ENCODE measurements at regions not wholly inside any gene's neighbourhood (a gene's known extent, or its start where the extent isn't known, plus 50 kb on each side); places are given as distances from the start of the nearest gene placed in this dataset.

DNA sequence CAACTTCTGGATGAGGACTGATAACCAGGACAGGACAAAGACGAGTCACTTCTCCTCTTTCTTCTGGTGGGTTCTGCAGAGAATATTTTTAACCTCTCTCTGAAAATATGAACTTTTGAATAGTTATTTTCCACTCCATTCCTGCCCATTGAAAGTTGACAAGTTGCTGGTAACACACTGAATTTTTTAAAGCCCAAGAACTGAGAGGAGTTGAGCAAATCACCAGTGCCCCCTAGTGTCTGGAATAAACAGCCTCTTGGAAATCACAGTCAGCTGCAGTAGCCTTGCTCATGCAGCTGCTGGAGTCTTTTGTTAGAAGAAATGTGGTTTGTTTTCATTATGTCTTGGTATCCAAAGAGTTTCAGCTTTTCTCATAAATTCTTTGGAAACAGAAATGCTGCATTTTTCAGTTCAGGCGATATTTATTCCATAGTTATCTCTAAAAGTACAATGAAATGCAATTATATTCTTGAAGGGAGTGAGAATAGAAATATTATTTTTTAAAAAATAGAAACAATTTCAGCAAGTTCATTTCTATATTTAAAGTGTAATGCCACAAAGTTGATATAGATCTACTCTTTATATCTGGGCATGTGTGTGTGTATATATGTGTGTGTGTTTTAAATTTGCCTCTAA is 741.0 kb upstream of the CBLB start:
- DNase-seq (ENCODE audit: low read depth, low spot score): peak; percentile 87

DNA sequence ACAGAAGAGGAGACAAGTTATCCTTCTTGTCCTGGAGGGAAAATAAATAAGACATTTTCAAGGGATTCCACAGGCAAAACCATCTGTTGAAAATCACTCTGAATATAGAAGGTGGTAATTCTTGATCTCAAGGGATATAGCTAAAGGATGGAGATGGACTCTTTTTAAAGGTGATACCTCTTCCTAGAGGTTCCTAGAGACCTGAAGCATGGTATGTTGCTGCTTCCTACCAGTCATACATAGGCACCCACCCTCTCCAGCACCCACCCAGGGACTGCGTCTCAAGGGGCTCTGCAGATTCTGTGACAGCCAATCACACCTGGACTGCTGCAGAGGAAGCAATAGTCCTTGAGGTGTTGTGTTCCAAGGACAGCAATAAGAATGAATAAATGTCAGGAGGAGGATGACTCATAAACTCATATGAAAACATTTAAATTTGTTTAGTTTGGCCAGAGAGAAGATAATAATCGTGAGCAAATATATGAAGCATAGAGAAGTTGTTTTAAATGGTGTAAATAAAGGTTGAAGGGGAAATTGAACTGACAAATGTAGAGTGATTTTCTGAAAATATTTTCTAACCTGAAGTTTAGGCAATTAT is 741.6 kb upstream of the CBLB start:
- DNase-seq (ENCODE audit: low read depth, low spot score): no peak

DNA sequence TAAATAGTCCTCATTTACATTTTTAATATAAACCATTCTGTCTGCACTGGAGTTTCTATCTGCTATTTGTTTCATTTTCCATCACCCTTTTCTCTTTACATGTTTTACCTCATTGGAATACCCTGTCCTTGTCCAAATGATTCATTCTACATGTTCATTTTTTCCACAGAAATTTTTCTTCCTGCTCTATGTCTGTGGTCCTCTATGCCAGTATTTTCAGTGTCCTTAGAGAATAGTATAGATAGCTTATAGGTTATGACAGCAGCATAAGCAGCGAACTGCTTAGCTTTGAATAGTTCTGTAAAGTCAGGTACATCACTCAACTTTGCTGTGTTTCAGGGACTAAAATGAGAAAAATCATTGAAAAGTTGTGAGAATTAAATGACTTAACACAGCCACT is 742.3 kb upstream of the CBLB start:
- no peak for DNase-seq (ENCODE audit: low read depth, low spot score)

GRCh38 chr3:106611841-106612240 is 743.0 kb upstream of the CBLB start:
- no peak for DNase-seq (ENCODE audit: low read depth, low spot score)

DNA sequence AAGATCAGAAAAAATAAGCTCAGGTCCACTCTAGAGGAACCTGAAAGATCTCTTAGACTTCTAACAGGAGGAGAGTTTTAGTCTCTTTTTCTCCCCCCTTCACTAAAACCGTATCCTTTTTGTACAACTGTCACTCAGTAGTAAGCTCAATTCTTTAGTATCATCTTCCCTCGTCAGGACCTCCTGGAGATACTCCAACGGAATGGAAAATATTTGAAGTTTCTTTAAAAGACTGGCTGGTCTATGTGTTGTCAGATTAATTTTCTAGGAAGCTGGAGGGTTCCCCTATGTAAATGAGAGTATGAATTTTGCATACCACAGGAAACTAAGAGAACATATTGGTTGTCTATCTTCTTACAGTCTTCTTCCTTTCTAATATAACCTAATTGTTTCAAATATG is 747.7 kb upstream of the CBLB start:
- DNase-seq (ENCODE audit: low read depth, low spot score): no peak

DNA sequence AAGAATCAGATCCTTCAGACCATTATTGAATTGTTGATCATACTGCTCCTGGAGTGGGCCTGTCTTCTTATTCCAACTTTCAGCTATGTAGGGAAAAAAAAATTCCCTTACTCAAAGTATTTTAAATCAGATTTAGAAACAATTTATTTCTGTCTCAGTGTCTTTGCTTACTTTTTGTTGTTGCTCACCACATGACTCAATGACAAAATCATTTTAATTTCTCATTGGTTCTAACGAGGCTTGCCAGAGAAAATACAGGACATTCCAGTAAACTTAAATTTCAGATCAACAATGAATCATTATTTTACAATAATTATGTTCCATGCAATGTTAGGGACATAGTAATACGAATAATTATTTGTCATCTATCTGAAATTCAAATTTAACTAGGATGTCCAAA is 748.5 kb upstream of the CBLB start:
- no peak for DNase-seq (ENCODE audit: low read depth, low spot score)

- DNase-seq (ENCODE audit: low read depth, low spot score): no peak
These were observed 751.8 kb upstream of the CBLB start for GRCh38 chr3:106620646-106621045.

DNA sequence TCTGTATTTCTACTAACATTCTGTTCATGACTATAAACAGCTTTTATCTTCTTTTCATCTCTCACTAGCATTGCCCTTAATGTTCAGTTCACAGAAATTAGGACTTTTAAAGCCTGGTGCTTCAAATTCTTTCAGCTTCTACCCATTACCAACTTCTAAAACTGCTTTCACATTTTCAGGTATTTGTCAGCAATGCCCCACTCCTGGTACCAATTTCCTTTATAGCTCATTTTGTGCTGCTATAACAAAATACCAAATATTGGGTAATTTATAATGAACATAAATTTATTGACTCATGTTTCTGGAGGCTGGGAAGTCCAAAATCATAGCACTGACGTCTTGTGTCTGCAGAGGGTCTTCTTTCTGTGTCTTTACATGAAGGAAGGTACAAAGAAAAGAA is 753.1 kb upstream of the CCDC54 start:
- DNase-seq (ENCODE audit: low read depth, low spot score): no peak

- DNase-seq (ENCODE audit: low read depth, low spot score): no peak
These were observed 748.8 kb upstream of the CCDC54 start for GRCh38 chr3:106628407-106628806.

DNA sequence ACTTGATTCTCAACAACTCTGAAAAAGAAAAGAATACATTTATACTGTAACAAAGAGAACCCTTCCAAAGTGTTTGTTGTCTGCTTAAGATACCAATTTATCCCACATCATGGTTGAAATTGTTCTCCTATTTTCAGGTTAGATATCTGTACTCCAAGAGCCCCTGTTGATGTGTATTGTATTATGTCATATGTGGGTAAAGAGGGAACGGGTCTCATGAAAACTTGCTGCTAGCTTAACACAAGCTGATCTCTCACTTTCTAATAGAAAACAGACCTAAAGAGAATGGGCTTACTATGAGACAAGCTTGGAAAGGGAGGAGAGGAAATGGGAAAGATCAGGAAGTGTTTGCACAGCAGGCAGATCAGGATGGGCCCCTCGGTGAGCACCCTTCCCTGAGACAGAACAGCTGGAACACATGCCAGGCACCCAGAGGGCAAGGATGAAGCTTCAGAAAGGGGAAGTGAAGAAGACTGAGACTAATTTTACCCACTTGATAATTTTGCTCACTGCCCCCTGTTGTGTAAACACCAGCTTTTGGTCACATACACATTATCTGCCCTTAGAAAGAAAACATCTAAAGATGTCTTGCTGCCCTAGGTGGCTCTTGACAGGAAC is 747.9 kb upstream of the CCDC54 start:
- DNase-seq (ENCODE audit: low read depth, low spot score): no peak

DNA sequence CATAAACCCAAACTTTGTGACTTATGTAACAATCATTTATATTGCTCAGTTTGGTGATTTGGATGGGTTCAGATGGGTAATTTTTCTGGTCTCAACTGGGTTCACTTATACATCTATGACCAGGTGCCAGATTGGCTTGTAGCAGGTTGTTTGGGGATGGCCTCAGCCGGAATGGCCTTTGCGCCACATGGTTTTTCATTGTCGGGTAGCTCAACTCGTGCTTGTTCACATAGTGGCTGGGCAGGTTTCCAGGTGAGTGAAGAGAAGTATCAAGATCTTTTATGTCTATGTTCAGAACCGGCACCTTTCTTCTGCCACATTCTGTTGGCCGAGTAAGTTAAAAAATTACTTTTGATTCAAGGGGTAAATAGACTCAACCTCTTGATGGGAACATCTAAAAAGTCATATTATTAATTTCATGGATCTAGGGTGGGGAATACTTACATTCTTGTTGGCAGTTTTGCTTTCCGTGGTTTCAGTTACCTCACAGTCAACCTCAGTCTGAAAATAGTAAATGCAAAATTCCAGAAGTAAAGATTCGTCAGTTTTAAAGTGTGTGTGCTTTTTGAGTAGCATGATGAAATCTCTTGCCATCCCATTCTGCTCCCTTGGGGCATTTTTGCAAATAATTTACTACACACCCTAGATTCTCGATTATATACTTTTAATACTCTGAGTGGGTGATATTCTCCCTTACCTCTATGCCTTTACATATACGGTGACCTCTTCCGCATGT is 745.7 kb upstream of the CCDC54 start:
- DNase-seq (ENCODE audit: low read depth, low spot score): no peak

DNA sequence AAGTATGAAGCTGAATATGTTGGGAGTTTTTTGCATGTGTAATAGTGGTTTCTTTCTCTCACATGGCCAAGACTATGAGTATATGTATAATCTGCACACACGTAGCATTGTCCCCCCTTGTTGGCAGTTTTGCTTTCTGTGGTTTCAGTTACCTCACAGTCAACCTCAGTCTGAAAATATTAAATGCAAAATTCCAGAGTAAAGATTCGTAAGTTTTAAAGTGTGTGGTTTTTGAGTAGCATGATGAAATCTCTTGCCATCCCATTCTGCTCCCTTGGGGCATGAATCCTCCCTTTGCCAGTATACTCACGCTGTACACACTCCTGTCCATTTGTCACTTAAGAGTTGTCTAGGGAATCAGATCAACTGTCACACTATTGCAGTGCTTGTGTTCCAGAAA is 742.0 kb upstream of the CCDC54 start:
- no peak for DNase-seq (ENCODE audit: low read depth, low spot score)

DNA sequence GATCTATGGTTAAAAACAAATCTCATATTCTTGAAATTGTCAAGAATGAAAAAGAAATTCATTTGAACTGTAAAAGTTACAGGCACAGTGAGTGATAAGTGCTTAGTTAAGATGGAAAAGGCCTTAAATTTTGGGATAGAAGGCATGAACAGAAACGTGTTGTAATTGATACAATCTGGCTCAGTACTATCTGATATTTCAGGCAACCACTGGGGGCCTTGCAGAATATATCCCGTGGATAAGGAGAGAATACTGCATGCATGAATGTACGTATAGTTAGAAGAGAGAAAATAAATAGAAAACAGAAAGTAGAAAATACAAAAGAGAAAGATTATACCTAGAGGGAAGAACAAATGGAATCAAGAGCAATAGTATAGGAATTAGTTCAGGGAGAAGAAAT is 741.4 kb upstream of the CCDC54 start:
- DNase-seq (ENCODE audit: low read depth, low spot score): no peak

DNA sequence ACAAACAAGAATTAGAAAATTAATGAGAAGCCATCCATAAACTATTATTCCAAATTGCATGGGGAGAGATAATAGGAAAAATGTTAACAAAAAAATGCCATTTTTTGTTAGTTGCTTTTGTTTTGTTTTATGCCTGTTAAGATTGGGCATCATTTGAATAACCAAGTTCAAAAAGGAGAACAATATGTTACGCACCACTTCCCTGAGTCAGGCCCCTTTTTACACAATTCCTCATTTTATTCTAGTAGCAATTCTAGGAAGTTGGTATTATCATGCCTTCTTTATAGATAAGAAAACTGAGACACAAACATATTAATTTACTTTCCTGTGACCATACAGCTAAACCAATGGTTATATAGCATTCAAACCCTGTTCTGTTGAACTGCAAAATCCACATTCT is 736.9 kb upstream of the CCDC54 start:
- no peak for DNase-seq (ENCODE audit: low read depth, low spot score)

GRCh38 chr3:106642161-106642560 is 735.1 kb upstream of the CCDC54 start:
- DNase-seq (ENCODE audit: low read depth, low spot score): no peak

DNA sequence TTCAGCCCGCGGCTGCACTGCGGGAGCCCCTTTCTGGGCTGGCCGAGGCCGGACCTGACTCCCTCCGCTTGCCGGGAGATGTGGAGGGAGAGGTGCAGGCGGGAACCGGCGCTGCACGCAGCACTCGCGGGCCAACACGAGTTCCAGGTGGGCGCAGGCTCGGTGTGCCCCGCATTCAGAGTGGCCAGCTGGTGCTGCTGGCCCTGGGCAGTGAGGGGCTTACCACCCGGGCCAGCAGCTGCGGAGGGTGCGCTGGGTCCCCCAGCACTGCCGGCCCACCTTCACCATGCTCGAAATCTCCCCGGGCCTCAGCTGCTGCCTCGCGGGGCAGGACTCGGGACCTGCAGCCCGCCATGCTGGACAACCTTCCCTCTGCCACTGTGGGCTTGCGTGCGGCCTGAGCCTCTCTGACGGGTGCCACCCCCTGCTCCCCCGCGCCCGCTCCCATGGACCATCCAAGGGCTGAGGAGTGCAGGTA is 733.5 kb upstream of the CCDC54 start:
- DNase-seq (ENCODE audit: low read depth, low spot score): no peak

DNA sequence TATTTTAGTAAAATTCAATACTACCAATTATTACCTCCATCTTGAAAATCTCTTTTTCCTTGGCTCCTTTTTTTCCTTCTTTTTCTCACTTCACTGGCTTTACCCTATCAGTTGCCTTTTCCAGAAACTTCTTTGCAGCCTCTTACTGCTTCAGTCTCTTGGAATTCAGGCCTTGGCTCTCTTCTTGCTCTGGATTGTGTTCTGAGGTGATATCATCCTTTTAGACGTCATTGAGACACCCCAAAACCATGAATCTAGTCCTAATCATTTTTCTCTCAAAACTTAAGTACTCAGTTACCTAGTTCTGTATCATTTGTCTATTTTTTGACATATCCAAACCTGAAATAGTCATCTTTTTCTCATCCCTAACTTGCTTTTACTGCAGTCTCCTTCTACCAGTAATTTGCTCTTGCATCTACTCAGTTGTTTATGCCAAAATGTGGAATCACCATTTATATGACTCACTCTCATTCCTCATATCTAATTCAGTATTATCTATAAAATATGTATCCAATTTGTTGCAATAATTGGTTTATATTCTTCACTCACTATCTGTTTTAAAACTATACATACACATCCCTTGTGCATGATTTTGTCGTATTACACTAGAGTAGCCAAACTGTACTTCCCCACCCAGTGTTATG is 703.2 kb upstream of the CCDC54 start:
- no peak for DNase-seq (ENCODE audit: low read depth, low spot score)

DNA sequence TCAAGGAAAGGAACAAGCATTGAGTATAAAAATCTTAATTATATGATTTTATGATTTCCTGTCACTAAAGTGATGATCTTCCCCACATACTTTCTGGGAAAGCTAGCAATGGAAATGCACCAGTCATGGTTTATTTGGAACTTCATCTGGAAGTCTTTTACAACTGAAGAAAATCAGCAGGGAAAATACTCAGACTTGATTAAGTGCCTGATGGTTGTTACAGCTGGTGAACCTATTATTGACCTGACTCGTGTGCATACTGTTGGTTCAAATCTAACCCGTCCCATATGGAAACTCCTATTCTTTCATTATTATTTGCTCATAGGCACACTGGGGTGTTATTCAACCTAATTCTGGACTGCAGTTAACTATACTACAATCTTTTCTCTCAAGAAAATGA is 701.8 kb upstream of the CCDC54 start:
- no peak for DNase-seq (ENCODE audit: low read depth, low spot score)

GRCh38 chr3:106678657-106679390 is 698.4 kb upstream of the CCDC54 start:
- no peak for DNase-seq (ENCODE audit: low read depth, low spot score)

DNA sequence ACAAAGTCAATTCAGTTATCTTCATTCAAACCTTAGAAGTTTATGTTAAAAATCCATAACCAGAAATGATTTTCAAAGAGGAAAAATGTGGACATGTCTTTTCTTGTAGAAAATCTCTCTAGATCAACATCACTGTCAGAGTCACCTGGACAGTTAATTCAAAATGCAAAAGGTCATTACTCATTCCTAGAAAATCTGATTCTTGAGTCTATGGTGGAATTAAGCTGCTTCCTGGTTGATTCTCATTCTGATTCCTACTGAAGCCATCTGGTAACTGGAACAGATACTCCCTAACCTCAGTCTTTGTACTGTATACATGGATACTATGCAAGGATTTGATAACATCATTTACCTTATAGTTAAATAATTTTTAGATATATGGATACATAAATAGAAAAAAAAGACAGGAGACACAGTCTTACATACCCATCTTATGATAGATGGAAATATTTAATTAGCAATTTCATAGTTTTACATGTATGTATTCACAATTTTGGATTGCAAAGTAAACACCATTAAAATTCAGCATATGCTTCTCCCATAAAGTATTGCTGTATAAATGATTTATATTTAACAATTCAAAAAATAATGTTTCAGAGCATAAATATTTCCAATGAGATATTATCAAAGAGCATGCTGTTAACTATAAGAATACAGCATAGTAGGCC is 693.2 kb upstream of the CCDC54 start:
- no peak for DNase-seq (ENCODE audit: low read depth, low spot score)

- no peak for DNase-seq (ENCODE audit: low read depth, low spot score)
These were observed 691.5 kb upstream of the CCDC54 start for GRCh38 chr3:106685745-106686144.

All from smooth muscle cell of the brain vasculature (primary cell).